ENCODE measurements at regions not wholly inside any gene's neighbourhood (a gene's known extent, or its start where the extent isn't known, plus 50 kb on each side); places are given as distances from the start of the nearest gene placed in this dataset.
"Not testable (repeated sequence)": the region's sequence is repeated elsewhere in the genome, so short reads cannot be mapped to it uniquely, and the experiment has no call there.

DNA sequence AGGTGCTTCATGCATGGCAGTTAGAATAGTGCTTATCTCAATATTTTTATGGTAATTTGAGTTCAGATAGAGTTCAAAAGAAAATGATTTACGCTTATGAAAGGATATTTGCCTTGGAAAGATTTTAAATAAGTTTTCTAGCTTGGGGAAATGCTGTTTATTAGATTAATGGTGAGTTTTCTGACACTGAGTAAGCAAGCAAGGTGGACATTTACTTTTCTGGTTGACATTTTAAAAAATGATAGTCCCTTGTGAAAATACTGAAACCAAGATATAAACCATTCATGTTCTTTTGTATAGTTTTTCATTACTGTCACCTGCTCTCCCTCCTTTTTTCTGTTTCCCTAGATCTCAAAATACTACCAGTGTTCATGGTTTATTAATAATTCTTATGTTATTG is 1034.8 kb upstream of the SPRY2 start:
- H3K4me3 ChIP-seq (ENCODE audit: low read length): no peak overlapping the region
- DNase-seq (ENCODE audit: low read depth): no peak
- TF ChIP-seq, protein P1, sequence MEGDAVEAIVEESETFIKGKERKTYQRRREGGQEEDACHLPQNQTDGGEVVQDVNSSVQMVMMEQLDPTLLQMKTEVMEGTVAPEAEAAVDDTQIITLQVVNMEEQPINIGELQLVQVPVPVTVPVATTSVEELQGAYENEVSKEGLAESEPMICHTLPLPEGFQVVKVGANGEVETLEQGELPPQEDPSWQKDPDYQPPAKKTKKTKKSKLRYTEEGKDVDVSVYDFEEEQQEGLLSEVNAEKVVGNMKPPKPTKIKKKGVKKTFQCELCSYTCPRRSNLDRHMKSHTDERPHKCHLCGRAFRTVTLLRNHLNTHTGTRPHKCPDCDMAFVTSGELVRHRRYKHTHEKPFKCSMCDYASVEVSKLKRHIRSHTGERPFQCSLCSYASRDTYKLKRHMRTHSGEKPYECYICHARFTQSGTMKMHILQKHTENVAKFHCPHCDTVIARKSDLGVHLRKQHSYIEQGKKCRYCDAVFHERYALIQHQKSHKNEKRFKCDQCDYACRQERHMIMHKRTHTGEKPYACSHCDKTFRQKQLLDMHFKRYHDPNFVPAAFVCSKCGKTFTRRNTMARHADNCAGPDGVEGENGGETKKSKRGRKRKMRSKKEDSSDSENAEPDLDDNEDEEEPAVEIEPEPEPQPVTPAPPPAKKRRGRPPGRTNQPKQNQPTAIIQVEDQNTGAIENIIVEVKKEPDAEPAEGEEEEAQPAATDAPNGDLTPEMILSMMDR (conservative IDR thresholded peaks at IDR 0.05; ENCODE audit: low read length): no peak

DNA sequence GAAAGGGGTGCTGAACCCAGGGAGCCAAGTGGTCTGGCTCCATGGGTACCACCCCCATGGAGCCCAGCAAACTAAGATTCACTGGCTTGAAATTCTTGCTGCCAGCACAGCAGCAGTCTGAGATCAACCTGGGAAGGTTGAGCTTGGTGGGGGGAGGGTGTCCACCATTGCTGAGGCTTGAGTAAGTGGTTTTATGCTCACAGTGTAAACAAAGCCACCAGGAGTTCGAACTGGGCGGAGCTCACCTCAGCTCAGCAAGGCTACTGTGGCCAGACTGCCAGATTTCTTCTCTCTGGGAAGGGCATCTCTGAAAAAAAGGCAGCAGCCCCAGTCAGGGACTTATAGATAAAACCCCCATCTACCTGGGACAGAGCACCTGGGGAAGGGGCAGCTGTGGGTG is 1021.8 kb upstream of the SPRY2 start:
- not testable (repeated sequence) for DNase-seq (ENCODE audit: low read depth); H3K4me3 ChIP-seq (ENCODE audit: low read length)

DNA sequence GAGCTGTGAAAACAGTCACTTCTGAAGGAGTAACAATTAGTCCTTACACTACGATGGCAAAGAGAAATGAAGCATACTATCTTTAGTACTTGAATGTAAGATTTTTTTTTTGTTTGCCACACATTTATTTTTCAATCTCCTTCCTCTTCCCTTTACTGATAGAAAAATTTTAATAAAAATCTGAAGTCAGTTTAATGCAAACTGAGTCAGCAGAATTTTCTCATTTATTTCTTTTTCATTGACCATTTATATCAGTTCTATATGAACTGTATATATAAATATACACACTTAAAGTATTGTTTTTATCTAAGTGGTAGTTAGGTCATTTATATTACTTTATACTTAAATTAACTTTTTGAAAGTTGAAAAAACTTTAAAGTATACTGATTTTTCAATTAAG is 1009.1 kb upstream of the SPRY2 start:
- TF ChIP-seq, protein P1 (conservative IDR thresholded peaks at IDR 0.05; ENCODE audit: low read length): no peak
- no peak for DNase-seq (ENCODE audit: low read depth)
- no peak overlapping the region for H3K4me3 ChIP-seq (ENCODE audit: low read length)

DNA sequence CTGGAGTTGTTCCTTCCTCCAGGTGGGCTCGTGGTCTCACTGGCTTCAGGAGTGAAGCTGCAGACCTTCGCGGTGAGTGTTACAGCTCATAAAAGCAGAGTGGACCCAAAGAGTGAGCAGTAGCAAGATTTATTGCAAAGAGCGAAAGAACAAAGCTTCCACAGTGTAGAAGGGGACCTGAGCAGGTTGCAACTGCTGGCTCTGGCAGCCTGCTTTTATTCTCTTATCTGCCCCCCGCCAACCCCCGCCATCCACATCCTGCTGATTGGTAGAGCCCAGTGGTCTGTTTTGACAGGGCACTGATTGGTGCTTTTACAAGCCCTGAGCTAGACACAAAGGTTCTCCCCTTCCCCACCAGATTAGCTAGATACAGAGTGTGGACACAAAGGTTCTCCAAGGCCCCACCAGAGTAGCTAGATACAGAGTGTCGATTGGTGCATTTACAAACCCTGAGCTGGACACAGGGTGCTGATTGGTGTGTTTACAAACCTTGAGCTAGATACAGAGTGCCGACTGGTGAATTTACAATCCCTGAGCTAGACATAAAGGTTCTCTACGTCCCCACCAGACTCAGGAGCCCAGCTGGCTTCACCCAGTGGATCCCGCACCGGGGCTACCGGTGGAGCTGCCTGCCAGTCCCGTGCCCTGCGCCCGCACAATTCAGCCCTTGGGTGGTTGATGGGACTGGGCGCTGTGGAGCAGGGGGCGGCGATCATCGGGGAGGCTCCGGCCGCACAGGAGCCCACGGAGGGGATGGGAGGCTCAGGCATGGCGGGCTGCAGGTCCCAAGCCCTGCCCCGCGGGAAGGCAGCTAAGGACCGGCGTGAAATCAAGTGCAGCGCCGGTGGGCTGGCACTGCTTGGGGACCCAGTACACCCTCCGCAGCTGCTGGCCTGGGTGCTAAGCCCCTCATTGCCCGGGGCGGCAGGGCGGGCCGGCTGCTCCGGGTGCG is 999.5 kb upstream of the SPRY2 start:
- not testable (repeated sequence) for DNase-seq (ENCODE audit: low read depth); H3K4me3 ChIP-seq (ENCODE audit: low read length)

DNA sequence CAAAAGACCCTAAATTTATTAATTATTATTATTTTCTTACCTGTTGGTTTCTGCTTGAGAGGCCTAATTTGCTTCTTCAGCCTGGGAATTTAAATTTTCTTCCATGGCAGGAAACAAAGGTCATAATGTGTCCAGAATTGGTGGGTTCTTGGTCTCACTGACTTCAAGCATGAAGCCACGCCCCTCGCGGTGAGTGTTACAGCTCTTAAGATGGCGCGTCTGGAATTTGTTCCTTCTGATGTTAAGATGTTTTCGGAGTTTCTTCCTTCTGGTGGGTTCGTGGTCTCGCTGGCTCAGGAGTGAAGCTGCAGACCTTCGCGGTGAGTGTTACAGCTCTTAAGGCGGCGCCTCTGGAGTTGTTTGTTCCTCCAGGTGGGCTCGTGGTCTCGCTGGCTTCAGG is 998.7 kb upstream of the SPRY2 start:
- DNase-seq (ENCODE audit: low read depth): not testable (repeated sequence)

DNA sequence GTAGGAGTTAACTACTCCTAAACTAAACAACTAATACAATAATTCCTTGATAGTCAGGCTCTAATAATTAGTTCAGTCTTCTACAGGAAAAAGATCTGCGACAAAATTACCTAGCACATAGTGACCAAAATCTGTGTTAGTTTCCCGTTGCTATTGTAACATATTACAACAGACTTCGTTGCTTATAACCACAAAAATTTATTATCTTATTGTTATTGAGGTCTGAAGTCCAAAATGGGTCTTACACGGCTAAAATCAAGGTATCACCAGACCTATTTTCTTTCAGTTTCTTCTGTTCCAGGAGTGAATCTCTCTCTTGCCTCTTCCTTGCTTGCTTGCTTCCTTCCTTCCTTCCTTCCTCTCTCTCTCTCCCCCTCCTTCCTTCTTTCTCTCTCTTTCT is 993.6 kb upstream of the SPRY2 start:
- H3K4me3 ChIP-seq (ENCODE audit: low read length): no peak overlapping the region
- no peak for DNase-seq (ENCODE audit: low read depth)
- TF ChIP-seq, protein P1 (conservative IDR thresholded peaks at IDR 0.05; ENCODE audit: low read length): no peak

More for the DNA sequence above, 998.7 kb upstream of the SPRY2 start:
- H3K4me3 ChIP-seq (ENCODE audit: low read length): not testable (repeated sequence)

DNA sequence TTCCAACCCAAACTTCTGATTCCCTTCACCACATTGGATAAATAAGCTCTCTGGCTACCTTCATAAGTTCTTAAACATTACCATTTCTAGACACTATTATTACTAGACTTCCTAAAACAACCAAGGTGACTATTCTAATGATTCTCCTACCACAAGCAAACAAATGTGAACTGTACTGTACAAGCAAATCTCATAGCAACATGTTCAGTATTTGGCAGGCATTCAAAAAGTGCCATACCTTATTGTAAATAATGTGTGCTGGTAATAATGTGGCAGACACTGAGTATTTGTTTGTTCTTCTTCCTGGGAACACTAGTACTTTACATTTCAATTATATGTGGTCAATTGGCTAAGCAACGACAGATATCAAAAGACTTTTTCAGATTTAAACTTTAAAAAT is 986.0 kb upstream of the SPRY2 start:
- H3K4me3 ChIP-seq (ENCODE audit: low read length): no peak overlapping the region
- TF ChIP-seq, protein P1 (conservative IDR thresholded peaks at IDR 0.05; ENCODE audit: low read length): no peak
- DNase-seq (ENCODE audit: low read depth): no peak

DNA sequence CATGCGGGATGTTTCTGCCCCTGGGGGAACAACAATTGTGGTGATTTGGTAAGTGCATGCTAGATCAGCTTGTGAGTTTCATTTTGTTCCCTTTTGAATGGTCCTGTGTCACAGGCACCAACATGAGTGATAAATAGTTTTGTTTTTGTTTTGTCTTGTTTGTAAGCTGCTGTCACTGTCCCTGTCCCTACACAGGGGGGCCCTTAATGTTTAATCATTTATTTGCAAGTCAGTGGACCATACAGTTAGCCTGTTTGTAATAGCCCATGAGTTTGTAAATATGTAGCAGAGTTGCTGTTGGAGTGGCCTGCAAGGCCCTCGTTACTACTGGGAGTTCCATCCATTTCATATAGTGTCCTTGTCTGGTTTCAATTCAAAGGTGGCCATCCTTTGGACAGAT is 979.6 kb upstream of the SPRY2 start:
- TF ChIP-seq, protein P1 (conservative IDR thresholded peaks at IDR 0.05; ENCODE audit: low read length): no peak
- DNase-seq (ENCODE audit: low read depth): no peak
- no peak overlapping the region for H3K4me3 ChIP-seq (ENCODE audit: low read length)

All from AG10803 (cell line).